IPS-15b (cell line): ENCODE measurements at regions not wholly inside any gene's neighbourhood (a gene's known extent, or its start where the extent isn't known, plus 50 kb on each side); places are given as distances from the start of the nearest gene placed in this dataset.

Experiments
- H3K27me3 ChIP-seq: one replicate; pipeline ENCODE4 v1.6.1; 2013; ENCODE audit warnings: low read length; ENCODE audit not compliant: control insufficient read depth, insufficient read depth
- H3K36me3 ChIP-seq: one replicate; pipeline ENCODE4 v1.6.1; 2013; ENCODE audit warnings: low read length; ENCODE audit not compliant: control insufficient read depth, insufficient read depth
- H3K4me1 ChIP-seq: one replicate; pipeline ENCODE4 v1.6.1; 2013; ENCODE audit warnings: mild to moderate bottlenecking, low read length; ENCODE audit not compliant: control insufficient read depth, insufficient read depth
- H3K4me3 ChIP-seq: one replicate; pipeline ENCODE4 v1.5.1; 2013; ENCODE audit warnings: low read depth, low read length
- H3K9ac ChIP-seq: one replicate; pipeline ENCODE4 v1.6.1; 2013; ENCODE audit warnings: low read depth, mild to moderate bottlenecking, low read length
- H3K9me3 ChIP-seq: one replicate; pipeline ENCODE4 v1.6.1; 2013; ENCODE audit warnings: mild to moderate bottlenecking, low read length; ENCODE audit not compliant: control insufficient read depth, insufficient read depth

- Histone ChIP-seq H3K9me3 (no peaks in the 10 kb centered on the region), H3K4me3 (no peak overlapping the region), H3K36me3 (no peaks in the 10 kb centered on the region), H3K27me3 (no peaks in the 10 kb centered on the region), H3K9ac (no peak overlapping the region), H3K4me1 (no peaks in the 10 kb centered on the region)
These were observed 135.2 kb downstream of the RFPL4B start for GRCh38 chr6:112482373-112482772.

- Histone ChIP-seq H3K9ac (no peak overlapping the region), H3K4me3 (no peak overlapping the region), H3K36me3 (no peaks in the 10 kb centered on the region), H3K9me3 (no peaks in the 10 kb centered on the region), H3K27me3 (no peaks in the 10 kb centered on the region), H3K4me1 (no peaks in the 10 kb centered on the region)
These were observed 138.1 kb downstream of the RFPL4B start for GRCh38 chr6:112485120-112485826.

GRCh38 chr6:112485827-112486212 is 138.7 kb downstream of the RFPL4B start:
- Histone ChIP-seq H3K9me3 (no peaks in the 10 kb centered on the region), H3K9ac (no peak overlapping the region), H3K27me3 (no peaks in the 10 kb centered on the region), H3K4me3 (no peak overlapping the region), H3K4me1 (no peaks in the 10 kb centered on the region), H3K36me3 (no peaks in the 10 kb centered on the region)

GRCh38 chr6:112486454-112486853 is 139.3 kb downstream of the RFPL4B start:
- H3K9ac ChIP-seq, result no peak overlapping the region
- H3K4me3 ChIP-seq, result no peak overlapping the region
- H3K27me3 ChIP-seq, result no peaks in the 10 kb centered on the region
- H3K4me1 ChIP-seq, result no peaks in the 10 kb centered on the region
- H3K9me3 ChIP-seq, result no peaks in the 10 kb centered on the region
- no peaks in the 10 kb centered on the region for H3K36me3 ChIP-seq

- Histone ChIP-seq H3K9me3 (no peaks in the 10 kb centered on the region), H3K9ac (no peak overlapping the region), H3K4me3 (no peak overlapping the region), H3K36me3 (no peaks in the 10 kb centered on the region), H3K4me1 (no peaks in the 10 kb centered on the region), H3K27me3 (no peaks in the 10 kb centered on the region)
These were observed 141.1 kb downstream of the RFPL4B start for GRCh38 chr6:112488238-112488637.

GRCh38 chr6:112501705-112502104 is 154.6 kb downstream of the RFPL4B start:
- H3K4me3 ChIP-seq, result no peak overlapping the region
- no peaks in the 10 kb centered on the region for H3K9me3 ChIP-seq
- H3K9ac ChIP-seq, result no peak overlapping the region
- peaks cover 5% of the 10 kb centered on the region for H3K4me1 ChIP-seq
- no peaks in the 10 kb centered on the region for H3K36me3 ChIP-seq
- no peaks in the 10 kb centered on the region for H3K27me3 ChIP-seq

- H3K9me3 ChIP-seq, result no peaks in the 10 kb centered on the region
- no peaks in the 10 kb centered on the region for H3K36me3 ChIP-seq
- peaks cover 5% of the 10 kb centered on the region for H3K4me1 ChIP-seq
- H3K4me3 ChIP-seq, result no peak overlapping the region
- H3K9ac ChIP-seq, result no peak overlapping the region
- H3K27me3 ChIP-seq, result no peaks in the 10 kb centered on the region
These were observed 155.4 kb downstream of the RFPL4B start for GRCh38 chr6:112502351-112503090.

- no peaks in the 10 kb centered on the region for H3K9me3 ChIP-seq
- no peaks in the 10 kb centered on the region for H3K36me3 ChIP-seq
- no peak overlapping the region for H3K4me3 ChIP-seq
- H3K9ac ChIP-seq, result no peak overlapping the region
- H3K27me3 ChIP-seq, result no peaks in the 10 kb centered on the region
- H3K4me1 ChIP-seq, result peaks cover 5% of the 10 kb centered on the region
These were observed 156.0 kb downstream of the RFPL4B start for GRCh38 chr6:112503091-112503596.

- H3K4me1 ChIP-seq, result peaks cover 5% of the 10 kb centered on the region
- H3K4me3 ChIP-seq, result no peak overlapping the region
- no peak overlapping the region for H3K9ac ChIP-seq
- H3K36me3 ChIP-seq, result no peaks in the 10 kb centered on the region
- H3K9me3 ChIP-seq, result no peaks in the 10 kb centered on the region
- H3K27me3 ChIP-seq, result no peaks in the 10 kb centered on the region
These were observed 157.5 kb downstream of the RFPL4B start for GRCh38 chr6:112504621-112505020.

GRCh38 chr6:112511441-112511840 is 164.3 kb downstream of the RFPL4B start:
- H3K27me3 ChIP-seq, result no peaks in the 10 kb centered on the region
- no peak overlapping the region for H3K4me3 ChIP-seq

GRCh38 chr6:112513175-112513574 is 166.0 kb downstream of the RFPL4B start:
- Histone ChIP-seq H3K9ac (no peak overlapping the region), H3K27me3 (no peaks in the 10 kb centered on the region), H3K4me3 (no peak overlapping the region), H3K9me3 (no peaks in the 10 kb centered on the region), H3K36me3 (no peaks in the 10 kb centered on the region), H3K4me1 (no peaks in the 10 kb centered on the region)

More at GRCh38 chr6:112511441-112511840, 164.3 kb downstream of the RFPL4B start:
- Histone ChIP-seq H3K9ac (no peak overlapping the region), H3K36me3 (no peaks in the 10 kb centered on the region), H3K4me1 (no peaks in the 10 kb centered on the region), H3K9me3 (no peaks in the 10 kb centered on the region)

GRCh38 chr6:112522587-112522986 is 175.5 kb downstream of the RFPL4B start:
- Histone ChIP-seq H3K4me3 (no peak overlapping the region), H3K36me3 (no peaks in the 10 kb centered on the region), H3K9ac (no peak overlapping the region), H3K27me3 (no peaks in the 10 kb centered on the region), H3K4me1 (peaks cover 9% of the 10 kb centered on the region), H3K9me3 (no peaks in the 10 kb centered on the region)
